SK-N-SH (cell line): ENCODE measurements at regions not wholly inside any gene's neighbourhood (a gene's known extent, or its start where the extent isn't known, plus 50 kb on each side); places are given as distances from the start of the nearest gene placed in this dataset.

Source experiments
- CTCF ChIA-PET: fragments of 300-600, 350-600 bp; formaldehyde crosslinking; extraction: SDS; loops from one replicate; lab custom pipeline; 2021; lab: Yijun Ruan, JAX
- POLR2A ChIA-PET: fragments of 350-600 bp; sonication (Branson Sonifier 250); formaldehyde crosslinking; extraction: SDS; loops from one replicate; lab custom pipeline; 2020; ENCODE audit warnings: antibody characterized with exemption, inconsistent platforms; lab: Yijun Ruan, JAX
- DNase-seq: peaks from one replicate; pipeline ENCODE4 v3.0.0; 2012
- H2AFZ ChIP-seq: fragments of 200-600 bp; sonication (generic); 2 replicates; pipeline ENCODE4 v1.8.1; 2016; ENCODE audit warnings: antibody characterized with exemption, mild to moderate bottlenecking, low read depth
- H3F3A ChIP-seq: fragments of 200-600 bp; sonication (generic); replicated peaks from 2 replicates; pipeline ENCODE3; 2016; ENCODE audit warnings: antibody characterized with exemption, mild to moderate bottlenecking; ENCODE audit not compliant: insufficient read depth
- H3K27ac ChIP-seq, 2 experiments: fragments of 200-500 bp in 1 of 2; fragments of 200-600 bp in 1 of 2; sonication (Bioruptor generic) in 1 of 2; sonication (generic), shearing (Covaris generic) in 1 of 2; 2 replicates each; pipeline versions ENCODE4 v1.5.1 to v1.6.1; 2014 to 2016; ENCODE audit warnings: low read depth in 2 of 2, inconsistent platforms in 1 of 2, low read length in 1 of 2, mild to moderate bottlenecking in 1 of 2, mixed read lengths in 1 of 2
- H3K27me3 ChIP-seq: fragments of 200-600 bp; sonication (generic), shearing (Covaris generic); 2 replicates; pipeline ENCODE4 v1.6.1; 2016; ENCODE audit warnings: mixed run types; ENCODE audit not compliant: insufficient read depth
- H3K36me3 ChIP-seq, 2 experiments: fragments of 200-500 bp in 1 of 2; fragments of 200-600 bp in 1 of 2; sonication (Bioruptor generic) in 1 of 2; sonication (generic) in 1 of 2; replicated peaks in 1 of 2; 2 replicates each; pipeline versions ENCODE3 to v1.5.1; 2014 to 2016; ENCODE audit warnings: low read length in 1 of 2, mild to moderate bottlenecking in 1 of 2; ENCODE audit not compliant: insufficient read depth in 2 of 2, control insufficient read depth in 1 of 2
- H3K4me1 ChIP-seq, 2 experiments: fragments of 200-500 bp in 1 of 2; fragments of 200-600 bp in 1 of 2; sonication (Bioruptor generic) in 1 of 2; sonication (generic), shearing (Covaris generic) in 1 of 2; 2 replicates each; pipeline versions ENCODE4 v1.5.1 to v1.6.1; 2014 to 2016; ENCODE audit warnings: low read depth in 1 of 2, low read length in 1 of 2, mixed run types in 1 of 2; ENCODE audit not compliant: insufficient read depth in 2 of 2, control insufficient read depth in 1 of 2
- H3K4me2 ChIP-seq: fragments of 200-600 bp; sonication (generic), shearing (Covaris generic); 2 replicates; pipeline ENCODE4 v1.6.1; 2017; ENCODE audit warnings: mixed run types
- H3K4me3 ChIP-seq, 2 experiments: fragments of 200-500 bp in 1 of 2; fragments of 200-600 bp in 1 of 2; sonication (Bioruptor generic) in 1 of 2; sonication (generic), shearing (Covaris generic) in 1 of 2; 2 replicates each; pipeline versions ENCODE4 v1.5.1 to v1.8.1; 2014 to 2016; ENCODE audit warnings: low read depth in 2 of 2, inconsistent platforms in 1 of 2, low read length in 1 of 2, mild to moderate bottlenecking in 1 of 2, mixed read lengths in 1 of 2, moderate library complexity in 1 of 2
- H3K79me2 ChIP-seq: fragments of 200-600 bp; sonication (generic); 2 replicates; pipeline ENCODE4 v1.8.1; 2017; ENCODE audit warnings: mild to moderate bottlenecking; ENCODE audit not compliant: insufficient read depth
- H3K9ac ChIP-seq: fragments of 200-600 bp; sonication (generic); 2 replicates; pipeline ENCODE4 v1.6.1; 2017; ENCODE audit warnings: mixed run types
- H3K9me2 ChIP-seq: fragments of 200-600 bp; sonication (generic); 2 replicates; pipeline ENCODE4 v1.6.1; 2017; ENCODE audit warnings: mixed run types
- H3K9me3 ChIP-seq: fragments of 200-600 bp; sonication (generic); 2 replicates; pipeline ENCODE4 v1.6.1; 2017; ENCODE audit warnings: mixed run types, mild to moderate bottlenecking, moderate library complexity
- H4K20me1 ChIP-seq: fragments of 200-600 bp; sonication (generic); 2 replicates; pipeline ENCODE4 v1.6.1; 2017; ENCODE audit warnings: mild to moderate bottlenecking, mixed run types; ENCODE audit not compliant: insufficient read depth
- CTCF ChIP-seq: fragments of 200-600 bp; sonication (generic); IDR thresholded peaks from 2 replicates; pipeline ENCODE4 v1.6.1; 2017; ENCODE audit warnings: antibody characterized with exemption, mild to moderate bottlenecking, moderate library complexity
- ELF1 ChIP-seq: IDR thresholded peaks from 2 replicates; pipeline ENCODE4 v1.4.0; 2012
- FOXJ3 ChIP-seq: sonication (generic); formaldehyde crosslinking; IDR thresholded peaks from 2 replicates; pipeline ENCODE4 v1.5.1; 2020; ENCODE audit warnings: mild to moderate bottlenecking, missing genetic modification reagents
- GABPA ChIP-seq: IDR thresholded peaks from 2 replicates; pipeline ENCODE4 v1.4.0; 2012; ENCODE audit warnings: low read depth, mild to moderate bottlenecking
- GATA2 ChIP-seq: sonication (generic); formaldehyde crosslinking; IDR thresholded peaks from 2 replicates; pipeline ENCODE4 v1.5.0; 2020; ENCODE audit warnings: mild to moderate bottlenecking, missing genetic modification reagents
- MAX ChIP-seq: IDR thresholded peaks from 2 replicates; pipeline ENCODE4 v1.4.0; 2012; ENCODE audit warnings: low read depth
- MEF2A ChIP-seq: IDR thresholded peaks from 2 replicates; pipeline ENCODE4 v1.4.0; 2012; ENCODE audit warnings: low read depth, borderline replicate concordance
- NFIC ChIP-seq: IDR thresholded peaks from 2 replicates; pipeline ENCODE4 v1.4.0; 2012; ENCODE audit warnings: borderline replicate concordance
- NRF1 ChIP-seq: IDR thresholded peaks from 2 replicates; pipeline ENCODE4 v1.6.1; 2012; ENCODE audit warnings: low read depth, mild to moderate bottlenecking, low read length
- PBX3 ChIP-seq: IDR thresholded peaks from 2 replicates; pipeline ENCODE4; 2012
- RAD21 ChIP-seq: IDR thresholded peaks from 2 replicates; pipeline ENCODE4 v1.6.1; 2012; ENCODE audit warnings: mild to moderate bottlenecking, low read length
- RCOR1 ChIP-seq: fragments of 150-350 bp; IDR thresholded peaks from 2 replicates; pipeline ENCODE4 v1.6.1; 2017; ENCODE audit warnings: antibody characterized with exemption, low read length
- REST ChIP-seq: IDR thresholded peaks from 2 replicates; pipeline ENCODE4 v1.6.1; 2012; ENCODE audit warnings: mild to moderate bottlenecking, low read depth, low read length, moderate library complexity
- RFX5 ChIP-seq: IDR thresholded peaks from 2 replicates; pipeline ENCODE4 v1.6.1; 2012; ENCODE audit warnings: mild to moderate bottlenecking, improper control_type of control experiment, low read length
- RXRA ChIP-seq: IDR thresholded peaks from 2 replicates; pipeline ENCODE4 v1.4.0; 2012; ENCODE audit warnings: low read depth, mild to moderate bottlenecking, borderline replicate concordance
- SIN3A ChIP-seq: IDR thresholded peaks from 2 replicates; pipeline ENCODE4 v1.6.1; 2012; ENCODE audit warnings: low read depth, mild to moderate bottlenecking, low read length, moderate library complexity, borderline replicate concordance
- TAF1 ChIP-seq: IDR thresholded peaks from 2 replicates; pipeline ENCODE4 v1.6.1; 2012; ENCODE audit warnings: low read depth, mild to moderate bottlenecking, low read length, moderate library complexity, borderline replicate concordance
- YY1 ChIP-seq: IDR thresholded peaks from 2 replicates; pipeline ENCODE4 v1.4.0; 2012; ENCODE audit warnings: low read depth, mild to moderate bottlenecking
- WGBS: methylation state at CpG from one replicate; pipeline ENCODE4 v1.1.6; 2017; ENCODE audit warnings: low lambda C conversion rate; 5-methylcytosine and 5-hydroxymethylcytosine counted together

- Histone ChIP-seq H3K27me3 (no peaks in the 10 kb centered on the region), H3K27ac (no peak overlapping the region), H3K9ac (no peak overlapping the region), H3K4me1 (peaks cover 0 to under 1% of the 10 kb centered on the region in 2 experiments; a peak in 2 of 4 replicates), H3K9me2 (no peaks in the 10 kb centered on the region), H4K20me1 (no peaks in the 10 kb centered on the region), H2AFZ (no peak overlapping the region), H3K79me2 (no peaks in the 10 kb centered on the region), H3K4me3 (no peak overlapping the region), H3K4me2 (no peak overlapping the region), H3K36me3 (no peaks in the 10 kb centered on the region), H3F3A (no peaks in the 10 kb centered on the region), H3K9me3 (no peaks in the 10 kb centered on the region)
- 54% methylated on average over 3 of the region's 3 CpGs for WGBS
- DNase-seq: no peak
- CTCF ChIA-PET: no interaction called here
- POLR2A ChIA-PET: no interaction called here
- no peak for TF ChIP-seq GATA2 (CRISPR knock-in tag)
- TF ChIP-seq CTCF: no peak
- no peak for TF ChIP-seq GABPA
- no peak for TF ChIP-seq NFIC
- no peak for TF ChIP-seq TAF1
- no peak for TF ChIP-seq MAX
- no peak for TF ChIP-seq RCOR1
- TF ChIP-seq PBX3: no peak
- TF ChIP-seq RFX5: no peak
- TF ChIP-seq YY1: no peak
- TF ChIP-seq MEF2A: no peak
- no peak for TF ChIP-seq SIN3A
- no peak for TF ChIP-seq RAD21
- no peak for TF ChIP-seq RXRA
- no peak for TF ChIP-seq FOXJ3 (CRISPR knock-in tag)
- no peak for TF ChIP-seq NRF1
- TF ChIP-seq REST: no peak
- TF ChIP-seq ELF1: no peak
Observed at GRCh38 chr20:52025938-52026337, 165.6 kb downstream of the ZFP64 start.
